Lower leg skin (tissue), 3 donors: ENCODE measurements at regions not wholly inside any gene's neighbourhood (a gene's known extent, or its start where the extent isn't known, plus 50 kb on each side); places are given as distances from the start of the nearest gene placed in this dataset.

Experiments used
- CTCF ChIP-seq, 3 donors: fragments of 450-650 bp; IDR thresholded peaks; one replicate each; pipeline ENCODE4 v1.5.1; 2016; ENCODE audit warnings: antibody characterized with exemption in 3 of 3, mild to moderate bottlenecking in 3 of 3, moderate library complexity in 2 of 3
- POLR2A ChIP-seq, 2 donors: fragments of 450-650 bp; IDR thresholded peaks; one replicate each; pipeline ENCODE4 v1.6.1; 2016 to 2017; ENCODE audit warnings: antibody characterized with exemption in 2 of 2, mild to moderate bottlenecking in 1 of 2, moderate library complexity in 1 of 2

- TF ChIP-seq POLR2A (IDR thresholded peaks at IDR 0.05) (no peak), CTCF (IDR thresholded peaks at IDR 0.05) (no peak)
Observed at GRCh38 chr20:40307997-40308396, 381.0 kb downstream of the MAFB start.
